GM04504 (cell line): ENCODE measurements at regions not wholly inside any gene's neighbourhood (a gene's known extent, or its start where the extent isn't known, plus 50 kb on each side); places are given as distances from the start of the nearest gene placed in this dataset.

Experiments used
- DNase-seq: peaks from one replicate; pipeline ENCODE4 v3.0.0-alpha.2; 2012; ENCODE audit warnings: low read depth

- no peak for DNase-seq
These were observed 534.9 kb upstream of the KLF12 start for GRCh38 chr13:74669149-74669548.

GRCh38 chr13:74667656-74668203 is 533.5 kb upstream of the KLF12 start:
- DNase-seq = no peak

- no peak for DNase-seq
These were observed 528.7 kb upstream of the KLF12 start for GRCh38 chr13:74662905-74663304.

DNA sequence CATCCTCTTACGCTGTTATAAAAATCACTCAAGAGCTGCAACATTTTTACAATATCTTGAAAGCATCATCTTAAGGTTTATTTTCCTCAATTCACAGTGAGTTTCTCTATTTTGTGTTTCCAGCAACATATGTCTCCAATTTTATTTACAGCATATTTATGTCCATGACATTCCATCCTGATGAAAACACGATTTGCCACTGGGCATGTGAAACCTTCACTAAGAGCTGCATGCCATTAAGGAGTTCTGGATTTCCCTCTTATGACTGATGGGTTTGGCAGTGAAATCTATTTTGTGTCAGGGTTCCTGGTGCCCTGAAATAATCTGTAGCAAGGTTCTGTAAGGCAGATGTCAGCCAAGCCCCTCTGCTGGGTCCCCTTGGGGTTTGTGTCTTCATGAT is 527.6 kb upstream of the KLF12 start:
- peak; percentile 73 for DNase-seq

DNA sequence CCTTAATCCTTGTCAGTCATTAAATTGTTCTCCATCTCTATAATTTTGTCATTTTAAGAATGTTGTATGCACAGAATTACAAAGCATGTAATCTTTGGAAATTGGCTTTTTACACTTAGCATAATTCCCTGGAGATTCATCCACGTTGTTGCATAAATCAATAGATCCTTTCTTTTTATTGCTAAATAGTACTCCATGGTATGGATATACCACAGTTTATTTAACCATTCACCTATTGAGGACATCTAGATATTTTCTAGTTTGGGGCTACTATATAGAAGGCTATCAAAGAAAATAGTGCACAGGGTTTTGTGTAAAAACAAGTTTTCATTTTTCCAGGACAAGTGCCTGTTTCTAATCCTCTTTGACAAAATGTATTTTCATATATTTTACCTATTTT is 523.6 kb upstream of the KLF12 start:
- no peak for DNase-seq

DNA sequence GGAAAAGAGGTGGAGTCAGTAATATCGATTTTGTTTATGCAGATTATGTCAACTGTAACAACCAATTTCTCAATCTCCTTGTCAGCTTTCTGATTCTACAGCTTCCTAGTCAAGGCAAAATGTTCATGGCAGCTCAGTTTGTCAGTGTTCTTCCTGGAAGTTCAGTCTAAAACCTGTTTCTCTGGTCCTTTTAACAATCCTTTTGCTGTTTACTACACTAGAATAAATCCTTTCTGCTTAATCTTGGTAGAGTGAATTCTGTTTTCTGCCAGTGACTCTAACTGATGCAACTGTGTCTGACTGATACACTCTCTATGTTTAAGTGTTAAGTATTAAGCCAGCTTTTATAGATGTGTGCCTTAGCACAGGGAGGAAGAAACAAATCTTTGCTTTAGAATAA is 516.9 kb upstream of the KLF12 start:
- DNase-seq = no peak

DNA sequence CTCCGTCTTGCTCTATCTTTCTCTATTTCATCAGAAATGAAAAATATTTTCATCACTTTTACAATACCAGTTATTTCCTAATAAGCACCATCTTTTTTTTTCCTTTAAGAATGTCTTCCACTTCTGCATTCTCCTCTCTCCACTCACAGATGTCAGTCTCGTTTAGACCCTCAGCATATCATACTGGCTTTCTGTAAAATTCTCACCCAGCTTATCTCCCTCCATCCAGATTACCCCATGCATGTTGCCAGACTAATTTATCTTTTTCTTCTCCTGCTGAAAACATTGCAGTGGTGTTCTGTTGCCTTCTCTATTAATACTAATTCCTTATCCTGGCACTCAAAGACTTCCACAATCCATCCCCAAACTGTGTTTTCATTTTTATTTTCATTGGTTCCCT is 513.8 kb upstream of the KLF12 start:
- DNase-seq = no peak

DNA sequence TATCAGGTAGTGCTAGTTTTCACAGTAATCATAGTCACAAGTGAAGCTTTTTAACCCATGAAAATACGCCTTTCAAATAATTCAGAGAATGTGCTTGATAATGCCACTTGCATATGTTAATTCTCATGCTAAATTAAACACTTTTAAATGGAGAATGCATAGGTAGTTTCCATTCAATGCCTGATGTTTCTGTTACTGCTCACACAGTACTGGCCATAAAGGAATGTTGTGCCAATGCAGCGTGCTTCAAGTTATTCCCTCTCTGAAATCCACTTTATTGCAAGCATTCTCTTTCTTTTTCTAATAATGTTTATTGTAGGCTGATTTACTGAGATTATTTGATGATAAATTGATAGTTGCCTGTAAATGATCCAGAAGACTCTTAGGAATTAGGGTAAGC is 513.0 kb upstream of the KLF12 start:
- no peak for DNase-seq

DNA sequence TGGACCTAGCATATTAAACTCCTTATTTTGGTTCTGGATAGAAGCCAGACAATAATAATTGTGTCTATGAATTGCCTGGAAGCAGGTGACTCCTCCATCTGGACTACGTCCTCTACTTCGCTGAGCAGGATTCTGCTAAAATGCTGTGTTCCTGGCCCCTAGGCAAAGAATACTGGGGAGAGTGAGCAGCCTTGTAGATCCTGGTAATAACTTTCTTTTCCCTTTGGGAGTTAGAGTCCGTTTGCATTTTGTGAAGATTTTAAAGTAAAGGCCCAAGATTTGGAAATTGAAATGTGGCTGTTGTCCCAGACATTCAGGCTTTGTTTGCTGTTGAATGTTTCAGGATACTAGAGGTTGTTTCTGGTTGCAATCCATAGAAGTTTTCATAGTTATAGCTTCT is 511.9 kb upstream of the KLF12 start:
- DNase-seq = no peak

DNA sequence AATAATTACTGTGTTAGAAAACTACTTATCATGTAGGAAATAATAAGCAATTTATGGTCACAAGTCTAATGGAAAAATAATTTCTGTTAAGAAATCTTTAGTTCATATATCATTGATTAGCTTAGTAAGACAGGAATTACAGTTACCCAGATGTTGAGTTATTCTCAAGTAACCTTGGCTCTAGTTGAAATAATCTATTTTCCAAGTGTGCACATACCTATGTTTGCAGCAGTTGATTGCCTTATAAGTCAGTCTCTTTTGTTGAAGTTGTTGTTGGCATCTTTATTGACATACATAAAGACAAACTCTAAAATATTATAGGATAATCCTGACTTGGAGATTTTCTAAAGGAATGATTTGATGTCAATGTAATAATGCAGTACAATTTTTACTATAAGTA is 511.4 kb upstream of the KLF12 start:
- DNase-seq = no peak

DNA sequence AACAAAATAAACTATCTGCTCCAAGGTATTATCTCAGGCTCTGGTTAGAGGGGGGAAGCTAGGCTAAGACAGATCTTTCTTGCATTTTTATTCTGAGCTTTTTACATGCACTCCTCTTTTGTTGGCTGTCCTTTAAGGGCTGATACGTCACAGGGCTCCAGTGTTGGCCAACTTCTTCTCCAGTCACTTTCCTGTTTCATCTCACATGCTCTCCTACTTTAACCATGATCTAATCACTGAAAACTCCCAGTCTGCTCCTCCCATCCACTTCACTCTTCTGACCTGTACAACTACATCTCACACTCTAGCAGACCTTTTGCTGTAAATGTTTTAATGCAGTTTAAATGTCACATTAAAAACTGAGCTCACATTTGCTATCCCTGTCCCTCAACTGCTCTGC is 510.0 kb upstream of the KLF12 start:
- peak; percentile 18 for DNase-seq

DNA sequence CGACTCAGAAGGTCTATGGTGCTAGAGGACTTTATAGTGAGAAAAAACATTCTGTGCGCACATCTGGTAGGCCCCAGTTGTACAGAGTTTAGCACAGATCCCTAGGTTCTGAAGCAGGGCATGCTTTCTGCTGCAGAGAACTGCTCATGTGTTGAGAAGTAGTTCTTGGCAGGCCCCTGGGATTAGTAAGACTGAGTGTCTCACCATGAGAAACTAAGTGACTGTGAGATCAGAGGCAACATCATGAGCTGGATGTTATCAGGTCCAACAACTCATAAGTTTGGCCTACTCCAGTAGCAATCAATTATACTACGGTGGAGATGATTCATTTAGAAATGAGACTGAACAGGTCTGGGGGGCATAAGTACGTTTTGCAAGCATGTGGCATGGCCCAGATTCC is 507.4 kb upstream of the KLF12 start:
- peak; percentile 64 for DNase-seq

DNA sequence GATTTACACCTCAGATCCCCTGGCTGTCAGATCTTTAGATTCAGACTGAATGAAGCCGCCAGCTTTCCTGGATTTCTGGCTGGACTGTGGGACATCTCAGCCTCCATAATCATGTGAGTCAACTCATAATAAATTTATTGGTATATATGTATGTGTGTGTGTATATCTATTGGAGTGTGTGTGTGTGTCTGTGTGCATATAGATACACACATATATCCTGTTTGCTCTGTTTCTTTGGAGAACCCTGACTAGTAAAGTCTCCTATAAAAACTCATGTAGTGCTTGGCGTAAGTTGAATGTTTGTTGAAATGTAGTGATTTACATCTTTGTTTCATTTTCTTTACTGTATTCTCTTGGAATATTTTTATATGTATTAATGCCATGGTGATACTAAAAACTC is 499.5 kb upstream of the KLF12 start:
- DNase-seq = no peak

GRCh38 chr13:74629985-74630384 is 495.8 kb upstream of the KLF12 start:
- no peak for DNase-seq

DNA sequence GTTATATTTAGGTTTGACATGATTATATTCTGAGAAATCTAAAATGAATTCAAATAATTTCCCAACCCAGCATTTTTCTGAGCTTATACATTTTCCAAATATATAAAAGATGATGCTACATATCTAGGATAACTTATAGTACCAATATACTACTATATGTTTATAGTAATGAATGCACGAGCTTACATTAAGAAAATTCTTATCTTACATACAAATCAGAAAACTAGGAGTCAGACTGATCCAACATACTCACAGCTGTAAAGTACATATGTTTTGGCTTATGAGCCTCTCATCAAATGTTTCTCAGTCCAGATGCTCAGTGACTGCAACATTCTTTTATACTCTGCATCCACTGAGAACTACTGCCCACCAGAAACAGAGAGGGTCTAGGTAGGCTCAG is 491.3 kb upstream of the KLF12 start:
- DNase-seq = no peak

DNA sequence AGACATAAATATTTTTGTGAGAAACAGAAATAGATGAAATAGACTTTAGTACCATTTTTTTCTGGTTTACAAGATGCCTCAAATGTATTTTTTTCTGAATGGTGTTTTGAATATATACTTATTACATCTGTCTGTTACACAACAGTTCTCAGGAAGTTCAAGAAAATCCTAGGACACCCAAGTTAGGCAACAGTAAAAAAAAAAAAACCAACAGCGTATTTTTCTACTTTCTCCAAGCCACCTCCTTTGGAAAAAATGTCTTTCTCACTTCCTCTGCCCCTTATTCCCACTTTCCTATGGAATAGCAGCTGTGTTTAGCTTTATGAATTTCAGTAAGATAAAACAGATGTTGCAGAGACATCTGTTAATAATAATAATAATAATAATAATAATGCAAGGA is 489.6 kb upstream of the KLF12 start:
- no peak for DNase-seq

DNA sequence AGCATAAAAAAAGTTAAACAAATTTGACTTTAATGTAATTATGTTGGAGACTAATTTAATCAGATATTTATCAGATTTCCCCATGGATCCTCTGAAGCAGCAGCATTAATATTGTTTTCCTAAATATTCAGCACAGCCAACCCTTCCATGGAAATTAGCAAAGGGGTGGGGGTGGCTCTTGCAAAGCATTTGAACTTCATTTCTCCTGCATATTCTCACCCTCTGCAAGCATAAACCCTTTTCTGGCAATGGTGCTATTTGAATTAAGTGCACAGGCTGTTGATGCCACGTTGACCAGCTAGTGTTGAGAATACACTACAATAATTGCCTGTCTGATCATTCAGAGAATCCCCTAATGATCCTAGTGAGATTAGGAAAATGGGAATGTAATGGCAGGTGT is 488.1 kb upstream of the KLF12 start:
- DNase-seq = no peak

DNA sequence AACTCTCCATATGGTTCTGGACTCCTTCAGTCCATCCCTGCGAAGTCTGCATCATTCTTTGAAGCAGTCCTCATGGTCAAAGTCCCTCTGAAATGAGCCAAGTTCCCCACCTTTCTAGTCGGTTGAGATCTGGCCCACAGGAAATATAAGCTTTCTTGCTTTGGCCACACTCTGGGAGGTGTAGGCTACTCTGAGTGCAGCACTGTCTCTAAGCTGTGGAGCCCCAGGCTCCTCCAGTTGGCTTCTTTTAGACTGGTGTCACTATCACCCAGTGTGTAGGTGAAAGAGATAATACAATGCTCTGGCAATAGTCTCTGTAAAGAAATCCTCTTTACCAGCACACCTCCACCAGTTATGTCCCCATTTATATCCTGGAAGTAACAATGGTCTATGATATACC is 486.5 kb upstream of the KLF12 start:
- DNase-seq = no peak

DNA sequence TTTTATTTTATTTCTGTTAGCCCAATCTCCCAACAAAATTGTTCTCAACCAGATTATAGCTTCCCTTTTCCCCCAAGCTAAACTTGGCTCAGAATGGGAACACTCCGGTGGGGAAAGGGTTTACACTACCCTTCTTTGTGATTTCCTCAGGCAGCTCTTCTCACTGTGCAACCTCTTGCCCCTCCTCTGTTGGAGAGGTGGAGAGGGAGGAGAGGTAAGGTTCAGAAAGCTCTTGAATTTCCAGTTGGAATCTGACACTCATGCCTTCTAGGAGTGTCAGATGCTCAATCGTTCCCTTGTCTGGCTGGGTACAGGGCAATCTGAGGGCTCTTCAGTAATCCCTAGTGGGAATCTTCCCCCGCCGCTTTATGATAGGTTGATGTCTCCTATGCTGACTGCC is 486.1 kb upstream of the KLF12 start:
- no peak for DNase-seq

DNA sequence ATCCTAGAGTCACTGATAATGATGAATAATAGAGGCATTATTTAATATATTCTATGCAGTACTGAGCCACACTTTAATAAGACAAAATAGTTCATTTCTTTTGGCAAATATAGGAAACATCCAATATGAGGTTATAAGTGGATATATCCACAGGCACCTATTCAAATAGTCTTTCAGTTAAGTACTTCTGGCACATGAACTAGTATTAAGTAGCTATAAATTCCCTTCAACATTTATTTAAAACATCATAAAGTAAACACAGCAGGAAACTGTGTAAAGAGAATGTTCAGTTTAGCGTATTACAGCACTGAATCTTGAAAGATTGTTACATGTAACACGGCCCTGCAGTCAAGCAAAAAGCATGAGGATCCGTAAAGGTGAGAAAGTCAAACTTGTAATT is 463.3 kb upstream of the KLF12 start:
- no peak for DNase-seq

DNA sequence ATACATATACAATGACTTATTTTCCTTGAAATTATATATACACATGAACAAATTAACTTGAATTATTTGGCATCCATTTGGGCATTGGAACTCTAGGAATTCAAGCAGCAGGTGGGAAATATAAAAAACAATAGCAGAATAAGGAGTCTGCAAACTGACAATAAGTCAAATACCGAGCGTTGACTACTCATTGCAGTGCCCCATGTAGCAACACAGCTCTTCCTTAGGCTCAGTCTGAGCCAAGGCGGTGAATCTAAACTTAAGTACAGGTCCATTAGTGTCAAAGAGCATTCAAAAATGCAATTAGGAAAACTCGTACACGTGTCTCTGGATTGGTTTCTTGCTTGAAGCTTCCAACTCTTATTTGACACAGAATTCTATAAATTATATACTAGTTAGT is 462.5 kb upstream of the KLF12 start:
- DNase-seq = no peak

DNA sequence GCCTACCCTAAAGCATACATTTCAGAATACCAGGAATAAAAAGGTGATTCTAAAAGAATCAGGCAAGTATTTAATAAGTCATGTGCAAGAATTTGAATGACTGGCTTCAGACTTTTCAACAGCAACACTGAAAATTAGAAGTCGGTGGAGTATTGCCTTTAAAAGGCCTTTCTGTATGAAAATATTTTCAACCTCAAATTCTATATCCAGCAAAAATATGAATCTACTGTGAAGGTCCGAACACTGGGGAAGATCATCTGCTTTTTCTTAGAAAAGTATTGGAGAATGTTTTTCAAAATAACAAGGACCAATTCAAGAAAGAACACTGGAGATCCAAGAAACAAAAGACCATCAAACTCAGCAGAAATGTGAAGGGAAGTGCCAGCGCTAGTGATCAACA is 459.5 kb upstream of the KLF12 start:
- DNase-seq = no peak

- no peak for DNase-seq
These were observed 452.6 kb upstream of the KLF12 start for GRCh38 chr13:74586847-74587246.

DNA sequence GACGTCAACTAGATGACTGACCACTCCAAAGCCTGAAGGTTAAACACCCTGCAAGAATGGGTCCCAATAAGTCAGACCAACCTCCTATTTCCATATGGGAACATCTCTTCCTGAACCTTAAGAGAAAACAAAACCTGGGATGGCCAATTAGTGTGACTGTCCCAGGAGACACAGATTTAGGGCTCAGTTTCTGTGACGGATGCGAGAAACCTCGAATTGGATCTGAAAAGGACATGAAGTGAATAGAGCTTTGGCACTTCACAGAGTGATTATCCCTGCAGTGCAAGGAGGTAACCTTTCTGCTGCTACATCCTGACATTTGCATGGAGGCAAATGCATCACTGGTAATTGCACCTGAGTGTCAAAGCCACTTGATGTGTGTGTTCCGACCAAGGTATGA is 442.2 kb upstream of the KLF12 start:
- no peak for DNase-seq

DNA sequence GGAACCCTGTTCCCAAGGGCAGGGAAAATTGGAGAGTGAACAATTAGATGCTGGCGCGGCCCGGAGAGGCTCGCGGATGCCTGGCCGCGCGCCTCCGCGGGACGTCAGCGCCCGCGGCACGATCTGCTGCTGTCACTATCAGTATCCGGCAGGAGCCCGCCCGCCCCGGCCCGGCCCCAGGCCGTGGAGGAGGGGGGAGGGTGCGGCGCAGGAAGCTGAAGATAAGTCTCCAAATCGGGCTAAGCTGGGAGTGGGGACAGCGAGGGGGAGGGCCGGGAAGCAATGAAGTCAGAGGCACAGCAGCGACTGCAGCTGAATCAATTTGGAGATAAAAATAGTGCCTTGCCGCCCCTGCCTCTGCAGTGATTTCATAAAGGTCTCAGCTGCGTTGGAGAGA is 441.5 kb upstream of the KLF12 start:
- DNase-seq = no peak
